ENCODE measurements at regions not wholly inside any gene's neighbourhood (a gene's known extent, or its start where the extent isn't known, plus 50 kb on each side); places are given as distances from the start of the nearest gene placed in this dataset.
"Not testable (repeated sequence)": the region's sequence is repeated elsewhere in the genome, so short reads cannot be mapped to it uniquely, and the experiment has no call there.

GRCh38 chrX:117641913-117642656 is 474.5 kb downstream of the KLHL13 start:
- no peak overlapping the region for H3K27ac Mint-ChIP-seq
- CTCF ChIA-PET, result no interaction called here
- H3K27me3 Mint-ChIP-seq (ENCODE audit: low read depth), result no peaks in the 10 kb centered on the region
- no peak overlapping the region for H3K4me3 Mint-ChIP-seq
- no peaks in the 10 kb centered on the region for H3K4me1 Mint-ChIP-seq (ENCODE audit: low read depth)
- intact Hi-C loops (cut with micrococcal nuclease), result no loop called here
- DNase-seq, result no peak
- no peaks in the 10 kb centered on the region for H3K36me3 Mint-ChIP-seq (ENCODE audit: low read depth)
- H3K9me3 Mint-ChIP-seq, result no peaks in the 10 kb centered on the region

- Mint-ChIP-seq H3K27ac (no peak overlapping the region), H3K9me3 (no peaks in the 10 kb centered on the region), H3K36me3 (ENCODE audit: low read depth) (no peaks in the 10 kb centered on the region), H3K4me3 (no peak overlapping the region), H3K27me3 (ENCODE audit: low read depth) (no peaks in the 10 kb centered on the region), H3K4me1 (ENCODE audit: low read depth) (no peaks in the 10 kb centered on the region)
- DNase-seq, result no peak
- CTCF ChIA-PET, result interaction anchor here (0.6 kb wide), 1 partner anchor 20 kb away, joined by 3 read pairs; no protein-coding TSS in a partner anchor
- intact Hi-C loops (cut with micrococcal nuclease), result no loop called here
These were observed 479.8 kb downstream of the KLHL13 start for GRCh38 chrX:117636826-117637225.

GRCh38 chrX:117633277-117633676 is 483.3 kb downstream of the KLHL13 start:
- no peaks in the 10 kb centered on the region for H3K36me3 Mint-ChIP-seq (ENCODE audit: low read depth)
- H3K27me3 Mint-ChIP-seq (ENCODE audit: low read depth), result no peaks in the 10 kb centered on the region
- no peaks in the 10 kb centered on the region for H3K4me1 Mint-ChIP-seq (ENCODE audit: low read depth)
- no peak overlapping the region for H3K27ac Mint-ChIP-seq
- no peaks in the 10 kb centered on the region for H3K9me3 Mint-ChIP-seq
- CTCF ChIA-PET, result no interaction called here
- no peak overlapping the region for H3K4me3 Mint-ChIP-seq
- DNase-seq, result no peak
- intact Hi-C loops (cut with micrococcal nuclease), result no loop called here

GRCh38 chrX:117628381-117628780 is 488.2 kb downstream of the KLHL13 start:
- H3K9me3 Mint-ChIP-seq, result no peaks in the 10 kb centered on the region
- no peak overlapping the region for H3K4me3 Mint-ChIP-seq
- no peak for DNase-seq
- no peak overlapping the region for H3K27ac Mint-ChIP-seq
- no peaks in the 10 kb centered on the region for H3K4me1 Mint-ChIP-seq (ENCODE audit: low read depth)
- H3K36me3 Mint-ChIP-seq (ENCODE audit: low read depth), result no peaks in the 10 kb centered on the region
- no peaks in the 10 kb centered on the region for H3K27me3 Mint-ChIP-seq (ENCODE audit: low read depth)
- intact Hi-C loops (cut with micrococcal nuclease), result no loop called here
- CTCF ChIA-PET, result no interaction called here

- Mint-ChIP-seq H3K4me3 (no peak overlapping the region), H3K4me1 (ENCODE audit: low read depth) (no peaks in the 10 kb centered on the region), H3K27me3 (ENCODE audit: low read depth) (no peaks in the 10 kb centered on the region), H3K27ac (no peak overlapping the region), H3K36me3 (ENCODE audit: low read depth) (no peaks in the 10 kb centered on the region), H3K9me3 (peaks cover 5% of the 10 kb centered on the region)
- intact Hi-C loops (cut with micrococcal nuclease), result no loop called here
- DNase-seq, result no peak
- CTCF ChIA-PET, result no interaction called here
These were observed 505.8 kb downstream of the KLHL13 start for GRCh38 chrX:117610806-117611205.

- no peak for DNase-seq
- peaks cover 5% of the 10 kb centered on the region for H3K9me3 Mint-ChIP-seq
- H3K4me3 Mint-ChIP-seq, result no peak overlapping the region
- no peaks in the 10 kb centered on the region for H3K27me3 Mint-ChIP-seq (ENCODE audit: low read depth)
- no peaks in the 10 kb centered on the region for H3K4me1 Mint-ChIP-seq (ENCODE audit: low read depth)
- CTCF ChIA-PET, result no interaction called here
- intact Hi-C loops (cut with micrococcal nuclease), result no loop called here
- no peaks in the 10 kb centered on the region for H3K36me3 Mint-ChIP-seq (ENCODE audit: low read depth)
- H3K27ac Mint-ChIP-seq, result no peak overlapping the region
These were observed 506.6 kb downstream of the KLHL13 start for GRCh38 chrX:117610049-117610448.

- intact Hi-C loops (cut with micrococcal nuclease), result no loop called here
- DNase-seq, result no peak
- Mint-ChIP-seq H3K27me3 (ENCODE audit: low read depth) (no peaks in the 10 kb centered on the region), H3K9me3 (peaks cover 5% of the 10 kb centered on the region), H3K4me3 (no peak overlapping the region), H3K4me1 (ENCODE audit: low read depth) (no peaks in the 10 kb centered on the region), H3K36me3 (ENCODE audit: low read depth) (no peaks in the 10 kb centered on the region), H3K27ac (no peak overlapping the region)
- CTCF ChIA-PET, result no interaction called here
These were observed 509.0 kb downstream of the KLHL13 start for GRCh38 chrX:117607561-117607960.

- H3K27ac Mint-ChIP-seq; intact Hi-C loops (cut with micrococcal nuclease); H3K4me3 Mint-ChIP-seq; CTCF ChIA-PET; H3K9me3 Mint-ChIP-seq; H3K4me1 Mint-ChIP-seq (ENCODE audit: low read depth); DNase-seq; H3K36me3 Mint-ChIP-seq (ENCODE audit: low read depth); H3K27me3 Mint-ChIP-seq (ENCODE audit: low read depth): not testable (repeated sequence)
These were observed 510.5 kb downstream of the KLHL13 start for GRCh38 chrX:117606101-117606500.

- no peak overlapping the region for H3K27ac Mint-ChIP-seq
- H3K27me3 Mint-ChIP-seq (ENCODE audit: low read depth), result no peaks in the 10 kb centered on the region
- DNase-seq, result no peak
- H3K4me3 Mint-ChIP-seq, result no peak overlapping the region
- H3K9me3 Mint-ChIP-seq, result peaks cover 1% of the 10 kb centered on the region
- no peaks in the 10 kb centered on the region for H3K4me1 Mint-ChIP-seq (ENCODE audit: low read depth)
- intact Hi-C loops (cut with micrococcal nuclease), result no loop called here
- no peaks in the 10 kb centered on the region for H3K36me3 Mint-ChIP-seq (ENCODE audit: low read depth)
- CTCF ChIA-PET, result no interaction called here
These were observed 546.5 kb downstream of the KLHL13 start for GRCh38 chrX:117570160-117570559.

GRCh38 chrX:117568238-117568637 is 548.4 kb downstream of the KLHL13 start:
- Mint-ChIP-seq H3K4me3 (no peak overlapping the region), H3K9me3 (peaks cover 8% of the 10 kb centered on the region), H3K27me3 (ENCODE audit: low read depth) (no peaks in the 10 kb centered on the region), H3K36me3 (ENCODE audit: low read depth) (no peaks in the 10 kb centered on the region), H3K27ac (no peak overlapping the region), H3K4me1 (ENCODE audit: low read depth) (no peaks in the 10 kb centered on the region)
- CTCF ChIA-PET, result no interaction called here
- intact Hi-C loops (cut with micrococcal nuclease), result no loop called here
- DNase-seq, result no peak

- CTCF ChIA-PET, result no interaction called here
- Mint-ChIP-seq H3K4me3 (no peak overlapping the region), H3K27ac (no peak overlapping the region)
These were observed 572.7 kb downstream of the KLHL13 start for GRCh38 chrX:117543885-117544284.

GRCh38 chrX:117539090-117539418 is 577.6 kb downstream of the KLHL13 start:
- H3K36me3 Mint-ChIP-seq (ENCODE audit: low read depth), result no peaks in the 10 kb centered on the region
- H3K27ac Mint-ChIP-seq, result no peak overlapping the region
- CTCF ChIA-PET, result no interaction called here
- intact Hi-C loops (cut with micrococcal nuclease), result no loop called here
- no peaks in the 10 kb centered on the region for H3K4me1 Mint-ChIP-seq (ENCODE audit: low read depth)
- DNase-seq, result no peak
- H3K27me3 Mint-ChIP-seq (ENCODE audit: low read depth), result no peaks in the 10 kb centered on the region
- H3K4me3 Mint-ChIP-seq, result no peak overlapping the region
- H3K9me3 Mint-ChIP-seq, result no peaks in the 10 kb centered on the region

More at GRCh38 chrX:117543885-117544284, 572.7 kb downstream of the KLHL13 start:
- Mint-ChIP-seq H3K36me3 (ENCODE audit: low read depth) (no peaks in the 10 kb centered on the region), H3K9me3 (no peaks in the 10 kb centered on the region), H3K4me1 (ENCODE audit: low read depth) (no peaks in the 10 kb centered on the region), H3K27me3 (ENCODE audit: low read depth) (no peaks in the 10 kb centered on the region)
- DNase-seq, result no peak
- intact Hi-C loops (cut with micrococcal nuclease), result no loop called here

- H3K4me3 Mint-ChIP-seq, result no peak overlapping the region
- intact Hi-C loops (cut with micrococcal nuclease), result no loop called here
- CTCF ChIA-PET, result no interaction called here
- DNase-seq, result no peak
- no peak overlapping the region for H3K27ac Mint-ChIP-seq
- no peaks in the 10 kb centered on the region for H3K27me3 Mint-ChIP-seq (ENCODE audit: low read depth)
- no peaks in the 10 kb centered on the region for H3K9me3 Mint-ChIP-seq
- H3K4me1 Mint-ChIP-seq (ENCODE audit: low read depth), result no peaks in the 10 kb centered on the region
- no peaks in the 10 kb centered on the region for H3K36me3 Mint-ChIP-seq (ENCODE audit: low read depth)
These were observed 578.2 kb downstream of the KLHL13 start for GRCh38 chrX:117538178-117539089.

All from activated naive CD4-positive, alpha-beta T cell treated with anti-CD3 and anti-CD28 coated beads for 36 hours (primary cell).